ENCODE measurements at regions not wholly inside any gene's neighbourhood (a gene's known extent, or its start where the extent isn't known, plus 50 kb on each side); places are given as distances from the start of the nearest gene placed in this dataset.

DNA sequence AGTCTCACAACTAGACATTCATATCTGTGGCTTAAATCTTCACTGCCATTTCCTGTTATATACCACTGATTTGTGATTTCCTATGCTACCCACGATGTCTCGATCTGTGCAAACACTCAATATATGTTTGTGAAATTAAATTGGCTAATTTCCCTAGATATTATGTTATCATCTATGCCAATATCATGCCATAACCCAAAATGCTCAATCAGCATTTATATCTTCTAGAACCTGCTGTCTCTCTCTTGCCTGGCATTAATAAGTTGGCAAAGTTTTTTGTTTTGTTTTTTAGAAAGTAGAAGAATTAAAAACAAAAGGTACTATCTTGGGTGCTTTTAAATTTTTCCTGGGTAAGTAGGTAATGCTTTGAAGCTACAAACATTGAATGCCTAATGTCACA, 358.5 kb upstream of the DAB1 start:
- H3K27ac ChIP-seq, result no peak overlapping the region
- peaks cover 11% of the 10 kb centered on the region for H3K4me1 Mint-ChIP-seq

DNA sequence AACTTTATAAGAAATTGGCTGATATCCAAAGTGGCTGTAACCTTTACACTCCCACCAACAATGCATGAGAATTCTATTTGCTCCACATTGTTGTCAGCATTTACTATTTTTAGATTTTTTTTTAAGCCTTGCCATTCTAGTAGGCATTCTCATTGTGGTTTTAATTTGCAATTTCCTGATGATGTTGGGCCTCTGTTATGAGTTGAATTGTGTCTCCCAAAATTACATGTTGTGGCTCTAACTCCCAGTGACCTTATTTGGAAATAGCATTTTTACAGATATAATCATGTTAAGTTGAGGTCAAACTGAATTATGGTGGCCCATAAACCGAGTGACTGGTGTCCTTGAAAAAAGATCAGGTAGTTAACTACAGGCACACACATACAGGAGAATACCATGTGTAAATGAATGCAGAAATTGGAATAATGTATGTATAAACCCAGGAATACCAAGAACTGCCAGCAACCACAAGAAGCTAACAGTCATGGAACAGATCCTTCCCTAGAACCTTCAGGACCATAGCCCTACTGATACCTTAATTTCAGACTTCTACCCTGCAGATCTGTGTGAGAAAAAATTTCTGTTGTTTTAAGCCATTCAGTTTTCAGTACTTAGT, 348.8 kb upstream of the DAB1 start:
- Histone ChIP-seq H3K4me3 (no peak overlapping the region), H3K27me3 (no peaks in the 10 kb centered on the region), H3K9ac (no peak overlapping the region), H3K9me3 (ENCODE audit: low read depth) (no peaks in the 10 kb centered on the region), H2AFZ (replicated peaks) (no peak overlapping the region), H3K27ac (no peak overlapping the region), H3K4me1 (no peaks in the 10 kb centered on the region), H3F3A (ENCODE audit: low read depth) (no peaks in the 10 kb centered on the region), H3K36me3 (no peaks in the 10 kb centered on the region), H3K4me2 (no peak overlapping the region), H3K79me2 (ENCODE audit: low read depth) (no peaks in the 10 kb centered on the region), H4K20me1 (ENCODE audit: low read depth) (no peaks in the 10 kb centered on the region)
- Mint-ChIP-seq H3K36me3 (no peaks in the 10 kb centered on the region), H3K4me1 (peaks cover 11% of the 10 kb centered on the region), H3K27ac (no peak overlapping the region), H3K27me3 (ENCODE audit: insufficient read depth, low read depth) (no peaks in the 10 kb centered on the region), H3K9me3 (no peaks in the 10 kb centered on the region), H3K4me3 (no peak overlapping the region)
- DNase-seq (ENCODE audit: low spot score), result no peak
- TF ChIP-seq, protein P1, sequence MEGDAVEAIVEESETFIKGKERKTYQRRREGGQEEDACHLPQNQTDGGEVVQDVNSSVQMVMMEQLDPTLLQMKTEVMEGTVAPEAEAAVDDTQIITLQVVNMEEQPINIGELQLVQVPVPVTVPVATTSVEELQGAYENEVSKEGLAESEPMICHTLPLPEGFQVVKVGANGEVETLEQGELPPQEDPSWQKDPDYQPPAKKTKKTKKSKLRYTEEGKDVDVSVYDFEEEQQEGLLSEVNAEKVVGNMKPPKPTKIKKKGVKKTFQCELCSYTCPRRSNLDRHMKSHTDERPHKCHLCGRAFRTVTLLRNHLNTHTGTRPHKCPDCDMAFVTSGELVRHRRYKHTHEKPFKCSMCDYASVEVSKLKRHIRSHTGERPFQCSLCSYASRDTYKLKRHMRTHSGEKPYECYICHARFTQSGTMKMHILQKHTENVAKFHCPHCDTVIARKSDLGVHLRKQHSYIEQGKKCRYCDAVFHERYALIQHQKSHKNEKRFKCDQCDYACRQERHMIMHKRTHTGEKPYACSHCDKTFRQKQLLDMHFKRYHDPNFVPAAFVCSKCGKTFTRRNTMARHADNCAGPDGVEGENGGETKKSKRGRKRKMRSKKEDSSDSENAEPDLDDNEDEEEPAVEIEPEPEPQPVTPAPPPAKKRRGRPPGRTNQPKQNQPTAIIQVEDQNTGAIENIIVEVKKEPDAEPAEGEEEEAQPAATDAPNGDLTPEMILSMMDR (IDR thresholded peaks at IDR 0.05), result no peak
- no peak for TF ChIP-seq EZH2 (IDR thresholded peaks at IDR 0.05)
- TF ChIP-seq EZH2phosphoT487 (IDR thresholded peaks at IDR 0.05), result no peak

More for the DNA sequence above, 358.5 kb upstream of the DAB1 start:
- Histone ChIP-seq H3K4me1 (no peaks in the 10 kb centered on the region), H3K4me3 (no peak overlapping the region), H2AFZ (replicated peaks) (no peak overlapping the region), H3K4me2 (no peak overlapping the region), H3K27me3 (no peaks in the 10 kb centered on the region), H4K20me1 (ENCODE audit: low read depth) (no peaks in the 10 kb centered on the region), H3K9ac (no peak overlapping the region), H3F3A (ENCODE audit: low read depth) (no peaks in the 10 kb centered on the region), H3K79me2 (ENCODE audit: low read depth) (no peaks in the 10 kb centered on the region), H3K36me3 (no peaks in the 10 kb centered on the region), H3K9me3 (ENCODE audit: low read depth) (no peaks in the 10 kb centered on the region)
- Mint-ChIP-seq H3K36me3 (no peaks in the 10 kb centered on the region), H3K27ac (no peak overlapping the region), H3K4me3 (no peak overlapping the region), H3K27me3 (ENCODE audit: insufficient read depth, low read depth) (no peaks in the 10 kb centered on the region), H3K9me3 (no peaks in the 10 kb centered on the region)
- no peak for TF ChIP-seq EZH2phosphoT487 (IDR thresholded peaks at IDR 0.05)
- no peak for TF ChIP-seq EZH2 (IDR thresholded peaks at IDR 0.05)
- TF ChIP-seq, protein P1 (IDR thresholded peaks at IDR 0.05), result no peak
- DNase-seq (ENCODE audit: low spot score), result no peak

DNA sequence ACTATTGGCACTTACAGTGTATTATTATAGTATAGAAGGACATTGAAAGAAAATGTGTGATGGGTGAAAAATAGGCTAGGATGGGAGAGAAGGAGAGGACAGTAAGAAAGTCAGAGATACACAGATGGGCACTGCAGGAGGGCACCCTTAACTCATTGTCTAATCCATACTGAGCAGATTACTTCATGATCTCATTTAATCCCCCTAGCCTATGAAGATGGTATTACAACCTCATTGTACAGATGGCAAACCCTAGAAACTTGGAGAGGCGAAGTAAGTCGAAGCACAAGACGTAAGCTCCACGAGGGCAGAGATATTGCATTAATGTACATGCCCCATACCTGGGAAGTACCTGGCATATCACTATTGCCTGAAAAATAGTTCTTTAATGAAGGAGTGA, 346.9 kb upstream of the DAB1 start:
- TF ChIP-seq, protein P1 (IDR thresholded peaks at IDR 0.05), result peak; percentile 42
- no peak for TF ChIP-seq EZH2phosphoT487 (IDR thresholded peaks at IDR 0.05)
- Mint-ChIP-seq H3K27ac (no peak overlapping the region), H3K4me1 (peaks cover 11% of the 10 kb centered on the region), H3K27me3 (ENCODE audit: insufficient read depth, low read depth) (no peaks in the 10 kb centered on the region), H3K4me3 (no peak overlapping the region), H3K9me3 (no peaks in the 10 kb centered on the region), H3K36me3 (no peaks in the 10 kb centered on the region)
- H4K20me1 ChIP-seq (ENCODE audit: low read depth), result no peaks in the 10 kb centered on the region
- no peak overlapping the region for H3K4me3 ChIP-seq
- no peak overlapping the region for H2AFZ ChIP-seq (replicated peaks)
- no peaks in the 10 kb centered on the region for H3K4me1 ChIP-seq
- H3K27ac ChIP-seq, result no peak overlapping the region
- no peaks in the 10 kb centered on the region for H3K9me3 ChIP-seq (ENCODE audit: low read depth)
- no peak overlapping the region for H3K4me2 ChIP-seq
- no peaks in the 10 kb centered on the region for H3F3A ChIP-seq (ENCODE audit: low read depth)
- peak; percentile 41 for DNase-seq (ENCODE audit: low spot score)
- no peak overlapping the region for H3K9ac ChIP-seq
- H3K36me3 ChIP-seq, result no peaks in the 10 kb centered on the region
- H3K79me2 ChIP-seq (ENCODE audit: low read depth), result no peaks in the 10 kb centered on the region
- H3K27me3 ChIP-seq, result no peaks in the 10 kb centered on the region

Data from neural progenitor cell (in vitro differentiated cells).